ENCODE measurements at regions not wholly inside any gene's neighbourhood (a gene's known extent, or its start where the extent isn't known, plus 50 kb on each side); places are given as distances from the start of the nearest gene placed in this dataset.
A peak's percentile ranks its signal among the peaks of the same experiment; 100 is the strongest.

DNA sequence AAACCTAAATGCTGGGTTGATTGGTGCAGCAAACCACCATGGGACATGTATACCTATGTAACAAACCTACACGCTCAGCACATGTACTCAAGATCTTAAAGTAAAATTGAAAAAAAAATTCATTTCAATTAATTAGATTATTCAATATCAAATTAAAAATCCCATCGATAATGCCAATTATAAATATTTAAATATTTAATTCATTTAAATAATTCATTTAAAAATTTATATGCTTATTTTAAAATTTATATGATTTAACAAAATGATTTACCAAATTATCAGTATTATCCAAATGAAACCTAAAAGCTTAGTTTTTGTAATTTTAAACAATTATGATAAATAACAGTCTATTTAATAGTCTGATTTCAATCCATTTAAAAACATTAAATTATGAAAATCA lies 560.4 kb downstream of the NUP35 start:
- H3K4me2 ChIP-seq (ENCODE audit: low read length), result no peak overlapping the region
- H3K27ac ChIP-seq (ENCODE audit: low read length), result no peak overlapping the region
- no peaks in the 10 kb centered on the region for H3K9me3 ChIP-seq (ENCODE audit: low read length)
- no peaks in the 10 kb centered on the region for H3K79me2 ChIP-seq (ENCODE audit: low read length)
- H3K36me3 ChIP-seq (ENCODE audit: low read depth, low read length), result no peaks in the 10 kb centered on the region
- no peaks in the 10 kb centered on the region for H3K9me2 ChIP-seq (replicated peaks; ENCODE audit: low read length)
- no peak for DNase-seq
- TF ChIP-seq EZH2phosphoT487 (IDR thresholded peaks at IDR 0.05; ENCODE audit: borderline replicate concordance, low read length) (no peak), EZH2 (IDR thresholded peaks at IDR 0.05; ENCODE audit: low read length, unreplicated experiment) (no peak)
- TF ChIP-seq, protein P1, sequence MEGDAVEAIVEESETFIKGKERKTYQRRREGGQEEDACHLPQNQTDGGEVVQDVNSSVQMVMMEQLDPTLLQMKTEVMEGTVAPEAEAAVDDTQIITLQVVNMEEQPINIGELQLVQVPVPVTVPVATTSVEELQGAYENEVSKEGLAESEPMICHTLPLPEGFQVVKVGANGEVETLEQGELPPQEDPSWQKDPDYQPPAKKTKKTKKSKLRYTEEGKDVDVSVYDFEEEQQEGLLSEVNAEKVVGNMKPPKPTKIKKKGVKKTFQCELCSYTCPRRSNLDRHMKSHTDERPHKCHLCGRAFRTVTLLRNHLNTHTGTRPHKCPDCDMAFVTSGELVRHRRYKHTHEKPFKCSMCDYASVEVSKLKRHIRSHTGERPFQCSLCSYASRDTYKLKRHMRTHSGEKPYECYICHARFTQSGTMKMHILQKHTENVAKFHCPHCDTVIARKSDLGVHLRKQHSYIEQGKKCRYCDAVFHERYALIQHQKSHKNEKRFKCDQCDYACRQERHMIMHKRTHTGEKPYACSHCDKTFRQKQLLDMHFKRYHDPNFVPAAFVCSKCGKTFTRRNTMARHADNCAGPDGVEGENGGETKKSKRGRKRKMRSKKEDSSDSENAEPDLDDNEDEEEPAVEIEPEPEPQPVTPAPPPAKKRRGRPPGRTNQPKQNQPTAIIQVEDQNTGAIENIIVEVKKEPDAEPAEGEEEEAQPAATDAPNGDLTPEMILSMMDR (conservative IDR thresholded peaks at IDR 0.05; ENCODE audit: low read depth, low read length), result no peak
- intact Hi-C loops (cut with micrococcal nuclease), result no loop called here
- no TSS peak for BruUV-seq (replicated peaks)
- POLR2A ChIA-PET (ENCODE audit: unreplicated experiment), result no interaction called here
- no peaks in the 10 kb centered on the region for H3K27me3 ChIP-seq (ENCODE audit: low read length)
- H3K4me1 ChIP-seq (ENCODE audit: insufficient read depth, low read length), result no peaks in the 10 kb centered on the region
- no peaks in the 10 kb centered on the region for H3F3A ChIP-seq (ENCODE audit: low read length, unreplicated experiment)
- no peaks in the 10 kb centered on the region for H4K20me1 ChIP-seq (ENCODE audit: low read length)
- H3K9ac ChIP-seq (ENCODE audit: low read length), result no peak overlapping the region
- CTCF ChIA-PET, result no interaction called here
- ATAC-seq, result no peak
- no peak overlapping the region for H3K4me3 ChIP-seq (ENCODE audit: low read length)
- H2AFZ ChIP-seq (ENCODE audit: low read length), result no peak overlapping the region

DNA sequence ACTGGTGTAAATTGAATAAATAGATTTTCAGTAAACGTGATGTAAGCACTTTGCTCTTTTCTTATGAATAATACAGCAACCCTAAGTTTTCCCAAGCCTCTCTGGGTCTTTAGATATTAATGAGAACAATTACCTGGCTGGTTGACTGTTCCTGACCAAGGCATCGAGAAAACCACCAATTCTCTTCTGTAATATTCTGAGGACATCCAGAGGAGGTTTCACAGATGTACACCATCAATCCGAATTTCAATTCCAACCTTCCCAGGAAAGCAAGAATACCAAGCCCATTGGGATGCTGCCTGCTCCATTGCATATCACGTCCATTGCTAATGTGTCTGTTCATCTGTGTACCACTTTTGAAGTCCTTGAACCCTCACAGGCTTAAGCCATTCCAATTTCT lies 571.8 kb downstream of the NUP35 start:
- H3K79me2 ChIP-seq (ENCODE audit: low read length), result no peaks in the 10 kb centered on the region

DNA sequence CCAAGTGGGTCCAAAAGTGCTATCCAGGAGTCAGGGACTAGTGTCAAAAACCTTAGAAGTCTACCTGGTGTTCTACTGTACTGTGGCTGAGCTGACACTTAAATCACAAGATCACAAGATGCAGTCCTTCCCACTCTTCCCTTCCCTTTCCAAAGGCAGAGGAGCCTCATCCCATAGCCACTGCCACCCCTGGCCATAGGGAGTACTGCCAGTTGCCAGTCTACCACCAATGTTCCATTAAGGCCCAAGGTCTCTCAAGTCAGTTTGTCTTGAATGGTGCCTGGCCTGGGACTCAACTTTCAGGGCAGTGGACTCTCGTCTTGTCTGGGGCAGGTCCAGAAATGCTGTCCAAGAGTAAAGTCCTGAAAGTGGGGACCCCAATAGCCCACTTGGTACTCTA lies 585.6 kb downstream of the NUP35 start:
- no peaks in the 10 kb centered on the region for H3K79me2 ChIP-seq (ENCODE audit: low read length)
- H3K9ac ChIP-seq (ENCODE audit: low read length), result no peak overlapping the region
- POLR2A ChIA-PET (ENCODE audit: unreplicated experiment), result no interaction called here
- H3F3A ChIP-seq (ENCODE audit: low read length, unreplicated experiment), result no peaks in the 10 kb centered on the region
- no TSS peak for BruUV-seq (replicated peaks)
- H3K36me3 ChIP-seq (ENCODE audit: low read depth, low read length), result no peaks in the 10 kb centered on the region
- no peaks in the 10 kb centered on the region for H4K20me1 ChIP-seq (ENCODE audit: low read length)
- CTCF ChIA-PET, result no interaction called here
- DNase-seq, result peak; percentile 4
- H3K4me3 ChIP-seq (ENCODE audit: low read length), result no peak overlapping the region
- H3K27ac ChIP-seq (ENCODE audit: low read length), result no peak overlapping the region
- H3K9me3 ChIP-seq (ENCODE audit: low read length), result no peaks in the 10 kb centered on the region
- no peaks in the 10 kb centered on the region for H3K9me2 ChIP-seq (replicated peaks; ENCODE audit: low read length)
- H3K27me3 ChIP-seq (ENCODE audit: low read length), result no peaks in the 10 kb centered on the region
- intact Hi-C loops (cut with micrococcal nuclease), result no loop called here
- ATAC-seq, result no peak
- H3K4me1 ChIP-seq (ENCODE audit: insufficient read depth, low read length), result no peaks in the 10 kb centered on the region
- no peak overlapping the region for H2AFZ ChIP-seq (ENCODE audit: low read length)
- no peak for TF ChIP-seq EZH2phosphoT487 (IDR thresholded peaks at IDR 0.05; ENCODE audit: borderline replicate concordance, low read length)
- H3K4me2 ChIP-seq (ENCODE audit: low read length), result no peak overlapping the region

More for the DNA sequence above, 571.8 kb downstream of the NUP35 start:
- POLR2A ChIA-PET (ENCODE audit: unreplicated experiment), result no interaction called here
- no peaks in the 10 kb centered on the region for H4K20me1 ChIP-seq (ENCODE audit: low read length)
- no peak overlapping the region for H2AFZ ChIP-seq (ENCODE audit: low read length)
- no peaks in the 10 kb centered on the region for H3K4me1 ChIP-seq (ENCODE audit: insufficient read depth, low read length)
- no peak overlapping the region for H3K9ac ChIP-seq (ENCODE audit: low read length)
- DNase-seq (no peak), ATAC-seq (no peak)
- no TSS peak for BruUV-seq (replicated peaks)
- H3F3A ChIP-seq (ENCODE audit: low read length, unreplicated experiment), result no peaks in the 10 kb centered on the region
- no peaks in the 10 kb centered on the region for H3K36me3 ChIP-seq (ENCODE audit: low read depth, low read length)
- H3K27ac ChIP-seq (ENCODE audit: low read length), result no peak overlapping the region
- TF ChIP-seq, protein P1 (conservative IDR thresholded peaks at IDR 0.05; ENCODE audit: low read depth, low read length), result no peak
- TF ChIP-seq EZH2phosphoT487 (IDR thresholded peaks at IDR 0.05; ENCODE audit: borderline replicate concordance, low read length) (no peak), EZH2 (IDR thresholded peaks at IDR 0.05; ENCODE audit: low read length, unreplicated experiment) (no peak)
- H3K4me2 ChIP-seq (ENCODE audit: low read length), result no peak overlapping the region
- H3K27me3 ChIP-seq (ENCODE audit: low read length), result no peaks in the 10 kb centered on the region
- H3K9me3 ChIP-seq (ENCODE audit: low read length), result no peaks in the 10 kb centered on the region
- intact Hi-C loops (cut with micrococcal nuclease), result no loop called here
- CTCF ChIA-PET, result no interaction called here
- no peak overlapping the region for H3K4me3 ChIP-seq (ENCODE audit: low read length)
- H3K9me2 ChIP-seq (replicated peaks; ENCODE audit: low read length), result no peaks in the 10 kb centered on the region
